CD14-positive monocyte (primary cell): ENCODE measurements at regions not wholly inside any gene's neighbourhood (a gene's known extent, or its start where the extent isn't known, plus 50 kb on each side); places are given as distances from the start of the nearest gene placed in this dataset.

Source experiments
- DNase-seq, 3 donors: peaks; one replicate each; pipeline ENCODE4 v3.0.0-alpha.2; 2011 to 2022
- H2AFZ ChIP-seq: 2 replicates; pipeline ENCODE4 v1.6.0; 2012; ENCODE audit warnings: mild to moderate bottlenecking, low read depth, low read length, inconsistent platforms; ENCODE audit not compliant: insufficient read depth, poor library complexity, severe bottlenecking
- H3K27ac ChIP-seq, 2 donors: 1 replicate in 1 of 2; 2 replicates in 1 of 2; pipeline ENCODE4 v1.5.1; 2012 to 2013; ENCODE audit warnings: low read length in 2 of 2, control low read depth in 1 of 2, inconsistent platforms in 1 of 2, low read depth in 1 of 2, mild to moderate bottlenecking in 1 of 2
- H3K27me3 ChIP-seq, 2 donors: one replicate each; pipeline versions ENCODE4 v1.6.0 to v1.6.1; 2011 to 2013; ENCODE audit warnings: low read length in 2 of 2; ENCODE audit not compliant: control insufficient read depth in 2 of 2, insufficient read depth in 2 of 2
- H3K36me3 ChIP-seq, 2 donors: replicated peaks in 1 of 2; 1 replicate in 1 of 2; 2 replicates in 1 of 2; pipeline versions ENCODE4 v1.5.1 to v1.6.1; 2012 to 2013; ENCODE audit warnings: low read length in 2 of 2, control low read depth in 1 of 2, inconsistent platforms in 1 of 2, mild to moderate bottlenecking in 1 of 2; ENCODE audit not compliant: insufficient read depth in 2 of 2, control insufficient read depth in 1 of 2
- H3K4me1 ChIP-seq, 2 donors: 1 replicate in 1 of 2; 2 replicates in 1 of 2; pipeline versions ENCODE4 v1.5.1 to v1.6.1; 2012 to 2013; ENCODE audit warnings: low read length in 2 of 2, control low read depth in 1 of 2, inconsistent platforms in 1 of 2, mild to moderate bottlenecking in 1 of 2, moderate library complexity in 1 of 2; ENCODE audit not compliant: insufficient read depth in 2 of 2, control insufficient read depth in 1 of 2
- H3K4me2 ChIP-seq: replicated peaks from 2 replicates; pipeline ENCODE3; 2012; ENCODE audit warnings: low read length, moderate library complexity, mild to moderate bottlenecking; ENCODE audit not compliant: poor library complexity, severe bottlenecking; ENCODE audit errors: extremely low read depth
- H3K4me3 ChIP-seq, 3 experiments: fragments of 200-600 bp in 1 of 3; sonication (generic) in 1 of 3; replicated peaks in 1 of 3; 1 replicate in 2 of 3; 2 replicates in 1 of 3; pipeline ENCODE4 v1.5.1; 2011 to 2013; ENCODE audit warnings: low read length in 3 of 3, mild to moderate bottlenecking in 3 of 3, control low read depth in 2 of 3, low read depth in 2 of 3, inconsistent platforms in 1 of 3, moderate library complexity in 1 of 3
- H3K79me2 ChIP-seq: 2 replicates; pipeline ENCODE4 v1.6.0; 2012; ENCODE audit warnings: mild to moderate bottlenecking, control low read depth, inconsistent platforms, low read length, moderate library complexity; ENCODE audit not compliant: insufficient read depth
- H3K9ac ChIP-seq: 2 replicates; pipeline ENCODE4 v1.6.0; 2017; ENCODE audit warnings: low read length, mild to moderate bottlenecking; ENCODE audit not compliant: insufficient read depth, poor library complexity, severe bottlenecking
- H3K9me3 ChIP-seq, 2 donors: replicated peaks in 1 of 2; 1 replicate in 1 of 2; 2 replicates in 1 of 2; pipeline versions ENCODE4 v1.5.1 to v1.6.1; 2012 to 2013; ENCODE audit warnings: low read length in 2 of 2, control low read depth in 1 of 2; ENCODE audit not compliant: control insufficient read depth in 1 of 2, insufficient read depth in 1 of 2
- H4K20me1 ChIP-seq: 2 replicates; pipeline ENCODE4 v1.6.0; 2012; ENCODE audit warnings: mild to moderate bottlenecking, low read length, control low read depth, moderate library complexity; ENCODE audit not compliant: insufficient read depth
- H3K27ac Mint-ChIP-seq, 7 donors: one replicate each; pipeline ENCODE4 v1.8.0; 2020; ENCODE audit warnings: mild to moderate bottlenecking in 7 of 7, mixed read lengths in 7 of 7, moderate library complexity in 6 of 7, inconsistent platforms in 2 of 7
- H3K27me3 Mint-ChIP-seq, 3 donors: one replicate each; pipeline ENCODE4 v1.8.0; 2021 to 2022; ENCODE audit warnings: low read depth in 3 of 3, mild to moderate bottlenecking in 3 of 3, mixed read lengths in 3 of 3, moderate library complexity in 3 of 3, inconsistent platforms in 1 of 3
- H3K36me3 Mint-ChIP-seq, 2 donors: one replicate each; pipeline ENCODE4 v1.8.0; 2020; ENCODE audit warnings: mixed read lengths in 2 of 2, inconsistent platforms in 1 of 2, mild to moderate bottlenecking in 1 of 2
- H3K4me1 Mint-ChIP-seq: one replicate; pipeline ENCODE4 v1.8.0; 2020; ENCODE audit warnings: mild to moderate bottlenecking, mixed read lengths
- H3K4me3 Mint-ChIP-seq, 2 donors: one replicate each; pipeline ENCODE4 v1.8.0; 2020; ENCODE audit warnings: mild to moderate bottlenecking in 2 of 2, mixed read lengths in 2 of 2, moderate library complexity in 1 of 2
- H3K9me3 Mint-ChIP-seq, 7 donors: one replicate each; pipeline ENCODE4 v1.8.0; 2020 to 2022; ENCODE audit warnings: mixed read lengths in 7 of 7, mild to moderate bottlenecking in 6 of 7, moderate library complexity in 6 of 7, inconsistent platforms in 2 of 7
- CTCF ChIP-seq: fragments of 200-600 bp; IDR thresholded peaks from one replicate; pipeline ENCODE4 v1.8.0; 2022; ENCODE audit warnings: antibody characterized with exemption, mild to moderate bottlenecking
- WGBS: methylation state at CpG from one replicate; pipeline ENCODE4 v1.1.5; 2013; ENCODE audit warnings: missing lambda C conversion rate; ENCODE audit not compliant: insufficient coverage; 5-methylcytosine and 5-hydroxymethylcytosine counted together
- intact Hi-C, 2 donors: fragments of 100-400 bp; cut with micrococcal nuclease; formaldehyde crosslinking; loops; one replicate each; pipeline versions ENCODE4 v1.15.0 to v1.15.1; 2023

GRCh38 chr9:31996331-31996730 lies 388.1 kb upstream of the ACO1 start:
- no CpG with 5 or more reads among the region's 1 CpG for WGBS
- no peaks in the 10 kb centered on the region for H3K4me1 Mint-ChIP-seq
- Histone ChIP-seq H2AFZ (no peak overlapping the region), H3K4me2 (no peak overlapping the region), H3K9me3 (peaks cover 0 to 2% of the 10 kb centered on the region in 2 donors), H4K20me1 (no peaks in the 10 kb centered on the region), H3K79me2 (no peaks in the 10 kb centered on the region), H3K36me3 (no peaks in the 10 kb centered on the region), H3K9ac (no peak overlapping the region), H3K27ac (no peak overlapping the region), H3K4me3 (no peak overlapping the region), H3K4me1 (no peaks in the 10 kb centered on the region), H3K27me3 (no peaks in the 10 kb centered on the region)
- no peaks in the 10 kb centered on the region for H3K36me3 Mint-ChIP-seq
- H3K27ac Mint-ChIP-seq: no peak overlapping the region
- peaks cover 4 to 17% (median 5%) of the 10 kb centered on the region in 7 donors for H3K9me3 Mint-ChIP-seq
- intact Hi-C loops: no loop called here
- DNase-seq: no peak
- H3K27me3 Mint-ChIP-seq: no peaks in the 10 kb centered on the region
- no peak for TF ChIP-seq CTCF
- H3K4me3 Mint-ChIP-seq: no peak overlapping the region

- Histone ChIP-seq H3K4me1 (no peaks in the 10 kb centered on the region), H3K9ac (no peak overlapping the region), H3K27me3 (no peaks in the 10 kb centered on the region), H3K9me3 (no peaks in the 10 kb centered on the region), H3K36me3 (no peaks in the 10 kb centered on the region), H3K79me2 (no peaks in the 10 kb centered on the region), H2AFZ (no peak overlapping the region), H4K20me1 (no peaks in the 10 kb centered on the region), H3K4me2 (no peak overlapping the region), H3K4me3 (no peak overlapping the region), H3K27ac (no peak overlapping the region)
- no peaks in the 10 kb centered on the region for H3K36me3 Mint-ChIP-seq
- no peaks in the 10 kb centered on the region for H3K27me3 Mint-ChIP-seq
- no peak overlapping the region for H3K4me3 Mint-ChIP-seq
- no peaks in the 10 kb centered on the region for H3K4me1 Mint-ChIP-seq
- no peak for DNase-seq
- 100% methylated on average over 1 of the region's 7 CpGs for WGBS
- H3K27ac Mint-ChIP-seq: no peak overlapping the region
- intact Hi-C loops: no loop called here
- peaks cover 0 to 2% (median 0%) of the 10 kb centered on the region in 7 donors for H3K9me3 Mint-ChIP-seq
- TF ChIP-seq CTCF: no peak
These were observed 379.9 kb upstream of the ACO1 start for GRCh38 chr9:32004431-32005076.
